ENCODE measurements at regions not wholly inside any gene's neighbourhood (a gene's known extent, or its start where the extent isn't known, plus 50 kb on each side); places are given as distances from the start of the nearest gene placed in this dataset.

GRCh38 chr9:80004714-80005113 lies 432.9 kb downstream of the TLE4 start:
- no peak overlapping the region for H3K4me3 Mint-ChIP-seq (ENCODE audit: low read depth)
- H3K4me1 Mint-ChIP-seq (ENCODE audit: low read depth), result no peaks in the 10 kb centered on the region
- TF ChIP-seq CTCF (IDR thresholded peaks at IDR 0.05; ENCODE audit: unreplicated experiment), result no peak
- no peak for DNase-seq (ENCODE audit: low spot score, unreplicated experiment)
- peaks cover 3% of the 10 kb centered on the region for H3K9me3 Mint-ChIP-seq (ENCODE audit: low read depth)
- H3K27me3 Mint-ChIP-seq, result peaks cover 6% of the 10 kb centered on the region
- no peaks in the 10 kb centered on the region for H3K36me3 Mint-ChIP-seq (ENCODE audit: insufficient read depth)
- H3K27ac Mint-ChIP-seq, result no peak overlapping the region

- Mint-ChIP-seq H3K27me3 (peaks cover 10% of the 10 kb centered on the region), H3K9me3 (ENCODE audit: low read depth) (no peaks in the 10 kb centered on the region), H3K4me1 (ENCODE audit: low read depth) (peaks cover 12% of the 10 kb centered on the region), H3K27ac (no peak overlapping the region), H3K36me3 (ENCODE audit: insufficient read depth) (no peaks in the 10 kb centered on the region), H3K4me3 (ENCODE audit: low read depth) (no peak overlapping the region)
- TF ChIP-seq CTCF (IDR thresholded peaks at IDR 0.05; ENCODE audit: unreplicated experiment), result no peak
- no peak for DNase-seq (ENCODE audit: low spot score, unreplicated experiment)
These were observed 418.8 kb downstream of the TLE4 start for GRCh38 chr9:79990536-79990935.

- Mint-ChIP-seq H3K27ac (no peak overlapping the region), H3K4me1 (ENCODE audit: low read depth) (peaks cover 12% of the 10 kb centered on the region)
These were observed 417.3 kb downstream of the TLE4 start for GRCh38 chr9:79989079-79989478.

GRCh38 chr9:79988126-79988525 lies 416.4 kb downstream of the TLE4 start:
- Mint-ChIP-seq H3K36me3 (ENCODE audit: insufficient read depth) (no peaks in the 10 kb centered on the region), H3K27me3 (no peaks in the 10 kb centered on the region), H3K9me3 (ENCODE audit: low read depth) (no peaks in the 10 kb centered on the region), H3K4me1 (ENCODE audit: low read depth) (peaks cover 12% of the 10 kb centered on the region), H3K27ac (no peak overlapping the region), H3K4me3 (ENCODE audit: low read depth) (no peak overlapping the region)
- TF ChIP-seq CTCF (IDR thresholded peaks at IDR 0.05; ENCODE audit: unreplicated experiment), result no peak
- no peak for DNase-seq (ENCODE audit: low spot score, unreplicated experiment)

More at GRCh38 chr9:79989079-79989478, 417.3 kb downstream of the TLE4 start:
- Mint-ChIP-seq H3K27me3 (peaks cover 4% of the 10 kb centered on the region), H3K4me3 (ENCODE audit: low read depth) (no peak overlapping the region), H3K36me3 (ENCODE audit: insufficient read depth) (no peaks in the 10 kb centered on the region), H3K9me3 (ENCODE audit: low read depth) (no peaks in the 10 kb centered on the region)
- DNase-seq (ENCODE audit: low spot score, unreplicated experiment), result no peak
- TF ChIP-seq CTCF (IDR thresholded peaks at IDR 0.05; ENCODE audit: unreplicated experiment), result no peak

GRCh38 chr9:79986437-79986836 lies 414.7 kb downstream of the TLE4 start:
- Mint-ChIP-seq H3K9me3 (ENCODE audit: low read depth) (peaks cover 5% of the 10 kb centered on the region), H3K36me3 (ENCODE audit: insufficient read depth) (no peaks in the 10 kb centered on the region), H3K4me3 (ENCODE audit: low read depth) (no peak overlapping the region), H3K27me3 (no peaks in the 10 kb centered on the region), H3K27ac (no peak overlapping the region), H3K4me1 (ENCODE audit: low read depth) (peaks cover 7% of the 10 kb centered on the region)
- no peak for TF ChIP-seq CTCF (IDR thresholded peaks at IDR 0.05; ENCODE audit: unreplicated experiment)
- DNase-seq (ENCODE audit: low spot score, unreplicated experiment), result no peak

All from progenitor cell of endocrine pancreas (in vitro differentiated cells).